Fibroblast of the aortic adventitia (primary cell): ENCODE measurements at regions not wholly inside any gene's neighbourhood (a gene's known extent, or its start where the extent isn't known, plus 50 kb on each side); places are given as distances from the start of the nearest gene placed in this dataset.

ENCODE experiments used
- DNase-seq: peaks from one replicate; pipeline ENCODE4 v3.0.0-alpha.2; 2010; ENCODE audit warnings: low read depth
- H3K4me3 ChIP-seq: 2 replicates; pipeline ENCODE4 v1.5.1; 2011; ENCODE audit warnings: low read depth, mild to moderate bottlenecking, control low read depth, low read length, moderate library complexity
- CTCF ChIP-seq: IDR thresholded peaks from 2 replicates; pipeline ENCODE4 v1.5.1; 2011; ENCODE audit warnings: mild to moderate bottlenecking, low read length, control low read depth, inconsistent platforms; ENCODE audit not compliant: insufficient read depth

- no peak for TF ChIP-seq CTCF
- no peak for DNase-seq
- no peak overlapping the region for H3K4me3 ChIP-seq
Observed at GRCh38 chr13:59299584-59299983, 864.1 kb downstream of the DIAPH3 start.

DNA sequence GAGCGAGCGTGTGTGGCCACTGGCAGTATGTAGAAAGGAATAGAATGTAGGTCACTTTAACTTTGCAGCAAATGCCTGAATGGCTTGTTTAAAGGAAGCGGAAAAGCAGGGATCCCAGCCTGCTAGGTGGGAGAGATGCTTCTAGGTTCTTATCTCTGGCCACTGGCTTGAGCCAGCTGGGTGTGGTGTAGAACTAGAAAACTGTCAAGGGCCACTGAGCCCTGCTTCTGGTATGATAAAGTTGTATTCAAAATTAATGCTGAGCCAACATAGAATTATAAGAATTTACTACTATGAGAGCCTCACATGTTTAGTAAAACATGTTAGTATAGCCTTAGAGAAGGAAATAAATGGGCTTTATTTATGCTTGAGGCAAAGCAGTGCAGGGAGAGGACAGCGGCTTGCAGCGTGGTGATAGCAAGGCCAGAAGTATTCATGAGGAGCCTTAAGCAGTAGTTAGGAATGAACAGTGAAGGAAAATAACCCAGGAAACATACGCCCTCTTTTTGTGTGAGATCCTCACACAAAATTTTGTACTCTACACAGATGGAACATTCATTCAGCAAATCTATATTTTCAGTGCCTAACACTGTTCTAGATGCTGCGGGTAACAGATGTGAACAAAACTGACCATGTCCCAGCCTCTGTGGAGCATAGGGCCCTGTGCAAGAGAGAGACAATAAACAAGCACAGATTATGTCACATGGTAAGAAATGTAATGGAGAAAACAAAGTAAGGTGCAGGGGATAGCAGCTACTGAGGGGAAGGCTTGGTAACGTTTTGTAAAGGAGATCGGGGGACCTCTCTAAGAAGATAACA lies 863.2 kb downstream of the DIAPH3 start:
- no peak for TF ChIP-seq CTCF
- no peak for DNase-seq
- H3K4me3 ChIP-seq = no peak overlapping the region

- no peak overlapping the region for H3K4me3 ChIP-seq
- no peak for TF ChIP-seq CTCF
- no peak for DNase-seq
Observed at GRCh38 chr13:59301174-59301567, 862.6 kb downstream of the DIAPH3 start.

GRCh38 chr13:59303433-59303832 lies 860.3 kb downstream of the DIAPH3 start:
- TF ChIP-seq CTCF = no peak
- H3K4me3 ChIP-seq = no peak overlapping the region
- no peak for DNase-seq

DNA sequence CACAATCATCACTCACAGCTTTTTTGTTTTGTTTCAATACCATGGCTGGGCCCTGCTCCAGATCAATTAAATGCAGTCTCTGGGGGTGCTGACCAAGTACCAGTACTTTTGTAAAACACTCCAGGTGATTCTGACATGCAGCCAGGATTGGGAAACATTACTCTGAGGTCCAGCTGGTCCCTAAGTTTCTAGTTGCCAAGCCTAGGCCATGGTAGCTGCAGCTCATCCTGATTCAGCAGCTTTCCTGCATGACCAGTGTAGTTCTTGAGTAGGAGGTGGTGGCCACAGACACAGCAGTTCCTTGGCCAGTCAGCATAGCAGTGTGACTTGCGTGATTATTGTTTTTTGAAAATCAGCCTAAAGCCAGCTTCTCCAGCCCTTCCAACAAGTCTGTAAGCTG lies 859.1 kb downstream of the DIAPH3 start:
- no peak for TF ChIP-seq CTCF

GRCh38 chr13:59305896-59306295 lies 857.8 kb downstream of the DIAPH3 start:
- no peak overlapping the region for H3K4me3 ChIP-seq
- DNase-seq = no peak
- TF ChIP-seq CTCF = no peak

More for the DNA sequence above, 859.1 kb downstream of the DIAPH3 start:
- no peak for DNase-seq
- H3K4me3 ChIP-seq = no peak overlapping the region

DNA sequence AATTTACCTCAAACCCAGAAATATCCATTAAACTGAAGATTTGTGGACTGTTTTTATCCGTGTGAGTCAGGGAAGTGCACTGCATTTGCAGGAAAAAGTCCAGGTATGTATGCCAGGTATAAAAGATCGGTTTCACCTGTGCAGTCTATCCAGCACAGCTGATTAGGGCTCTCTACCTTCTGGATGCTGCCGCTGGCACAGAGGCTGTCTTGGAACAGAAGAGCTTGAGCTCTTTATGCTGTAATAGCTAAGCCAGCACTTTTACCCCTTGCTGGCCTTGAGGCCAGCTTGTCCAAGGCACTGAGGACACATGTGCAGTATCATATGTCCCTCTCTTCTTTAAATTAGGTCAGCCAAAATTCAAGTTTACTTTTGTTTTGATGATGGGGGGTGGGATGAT lies 851.0 kb downstream of the DIAPH3 start:
- TF ChIP-seq CTCF = no peak
- no peak overlapping the region for H3K4me3 ChIP-seq
- DNase-seq = no peak
